ENCODE measurements at regions not wholly inside any gene's neighbourhood (a gene's known extent, or its start where the extent isn't known, plus 50 kb on each side); places are given as distances from the start of the nearest gene placed in this dataset.

- no peak overlapping the region for H3K27ac ChIP-seq (replicated peaks)
- H3K4me3 ChIP-seq (replicated peaks; ENCODE audit: insufficient read depth, low read length) = no peak overlapping the region
- TF ChIP-seq SPI1 (IDR thresholded peaks at IDR 0.05; ENCODE audit: borderline replicate concordance, low read depth) = no peak
- no peak for TF ChIP-seq GABPA (IDR thresholded peaks at IDR 0.05; ENCODE audit: low read depth)
- no peak for TF ChIP-seq POLR2AphosphoS5 (IDR thresholded peaks at IDR 0.05; ENCODE audit: low read depth)
- TF ChIP-seq REST (IDR thresholded peaks at IDR 0.05; ENCODE audit: insufficient replicate concordance, low read depth) = no peak
- TF ChIP-seq, protein P1, sequence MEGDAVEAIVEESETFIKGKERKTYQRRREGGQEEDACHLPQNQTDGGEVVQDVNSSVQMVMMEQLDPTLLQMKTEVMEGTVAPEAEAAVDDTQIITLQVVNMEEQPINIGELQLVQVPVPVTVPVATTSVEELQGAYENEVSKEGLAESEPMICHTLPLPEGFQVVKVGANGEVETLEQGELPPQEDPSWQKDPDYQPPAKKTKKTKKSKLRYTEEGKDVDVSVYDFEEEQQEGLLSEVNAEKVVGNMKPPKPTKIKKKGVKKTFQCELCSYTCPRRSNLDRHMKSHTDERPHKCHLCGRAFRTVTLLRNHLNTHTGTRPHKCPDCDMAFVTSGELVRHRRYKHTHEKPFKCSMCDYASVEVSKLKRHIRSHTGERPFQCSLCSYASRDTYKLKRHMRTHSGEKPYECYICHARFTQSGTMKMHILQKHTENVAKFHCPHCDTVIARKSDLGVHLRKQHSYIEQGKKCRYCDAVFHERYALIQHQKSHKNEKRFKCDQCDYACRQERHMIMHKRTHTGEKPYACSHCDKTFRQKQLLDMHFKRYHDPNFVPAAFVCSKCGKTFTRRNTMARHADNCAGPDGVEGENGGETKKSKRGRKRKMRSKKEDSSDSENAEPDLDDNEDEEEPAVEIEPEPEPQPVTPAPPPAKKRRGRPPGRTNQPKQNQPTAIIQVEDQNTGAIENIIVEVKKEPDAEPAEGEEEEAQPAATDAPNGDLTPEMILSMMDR (IDR thresholded peaks at IDR 0.05; ENCODE audit: insufficient read depth, low read length) = no peak
- no peak for DNase-seq (ENCODE audit: low read depth in 1 of 2, low spot score in 1 of 2)
- no peaks in the 10 kb centered on the region for H3K27me3 ChIP-seq (ENCODE audit: insufficient read depth, poor library complexity, severe bottlenecking)
Measured at GRCh38 chr1:81449786-81450185, 350.9 kb upstream of the ADGRL2 start.

DNA sequence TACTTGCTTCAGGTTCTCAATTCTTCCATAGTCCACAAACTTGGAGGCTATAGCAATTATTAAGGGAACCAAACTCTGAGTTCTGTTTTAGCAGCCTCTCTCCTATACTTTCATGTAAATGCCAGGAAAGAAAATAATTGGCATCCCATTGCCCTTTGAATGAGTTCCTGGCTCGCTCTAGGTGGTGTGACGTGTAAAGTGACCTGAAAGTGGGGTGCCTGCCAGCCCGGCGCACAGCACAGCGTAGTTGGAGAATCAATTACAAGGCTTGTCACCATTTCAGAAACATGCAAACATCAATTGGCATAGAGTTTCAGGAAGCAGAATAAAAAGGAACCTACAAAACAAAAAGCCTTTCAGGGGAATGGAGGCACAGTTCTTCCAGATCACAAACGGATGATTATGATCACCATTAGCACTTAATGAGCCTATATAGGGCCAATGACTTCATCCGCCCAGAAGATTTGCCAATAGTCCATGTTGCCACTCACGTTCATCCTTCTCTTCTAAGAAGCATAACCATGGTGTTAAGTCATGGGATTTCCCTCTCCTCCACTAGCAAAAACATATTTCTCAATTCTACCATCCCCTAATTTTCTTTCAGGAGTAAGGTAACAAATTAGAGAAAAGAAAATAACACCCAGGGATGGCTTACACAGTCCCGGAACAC lies 354.6 kb upstream of the ADGRL2 start:
- Histone ChIP-seq H3K4me3 (replicated peaks; ENCODE audit: insufficient read depth, low read length) (no peak overlapping the region), H3K27ac (replicated peaks) (no peak overlapping the region), H3K27me3 (ENCODE audit: insufficient read depth, poor library complexity, severe bottlenecking) (no peaks in the 10 kb centered on the region)
- TF ChIP-seq POLR2AphosphoS5 (IDR thresholded peaks at IDR 0.05; ENCODE audit: low read depth) (no peak), REST (IDR thresholded peaks at IDR 0.05; ENCODE audit: insufficient replicate concordance, low read depth) (no peak), SPI1 (IDR thresholded peaks at IDR 0.05; ENCODE audit: borderline replicate concordance, low read depth) (no peak), GABPA (IDR thresholded peaks at IDR 0.05; ENCODE audit: low read depth) (no peak)
- TF ChIP-seq, protein P1 (IDR thresholded peaks at IDR 0.05; ENCODE audit: insufficient read depth, low read length) = no peak
- DNase-seq (ENCODE audit: low read depth in 1 of 2, low spot score in 1 of 2) = no peak

- TF ChIP-seq GABPA (IDR thresholded peaks at IDR 0.05; ENCODE audit: low read depth) (no peak), POLR2AphosphoS5 (IDR thresholded peaks at IDR 0.05; ENCODE audit: low read depth) (no peak), REST (IDR thresholded peaks at IDR 0.05; ENCODE audit: insufficient replicate concordance, low read depth) (no peak), SPI1 (IDR thresholded peaks at IDR 0.05; ENCODE audit: borderline replicate concordance, low read depth) (no peak)
- TF ChIP-seq, protein P1 (IDR thresholded peaks at IDR 0.05; ENCODE audit: insufficient read depth, low read length) = no peak
- no peak overlapping the region for H3K4me3 ChIP-seq (replicated peaks; ENCODE audit: insufficient read depth, low read length)
- H3K27me3 ChIP-seq (ENCODE audit: insufficient read depth, poor library complexity, severe bottlenecking) = no peaks in the 10 kb centered on the region
- H3K27ac ChIP-seq (replicated peaks) = no peak overlapping the region
- no peak for DNase-seq (ENCODE audit: low read depth in 1 of 2, low spot score in 1 of 2)
Measured at GRCh38 chr1:81443288-81443687, 357.4 kb upstream of the ADGRL2 start.
